T47D (cell line): ENCODE measurements at regions not wholly inside any gene's neighbourhood (a gene's known extent, or its start where the extent isn't known, plus 50 kb on each side); places are given as distances from the start of the nearest gene placed in this dataset.

Source experiments
- DNase-seq, 2 experiments: peaks; one replicate each; pipeline versions ENCODE4 v3.0.0 to v3.0.0-alpha.2; 2011 to 2012; ENCODE audit warnings: low read depth in 1 of 2, low spot score in 1 of 2
- JUND ChIP-seq: IDR thresholded peaks from 2 replicates; pipeline ENCODE4 v1.6.1; 2012; ENCODE audit warnings: low read depth
- in situ Hi-C: cut with HindIII; loops from 2 replicates; pipeline ENCODE4 v1.10.0; 2016; ENCODE audit warnings: low sequenced_read_pairs, low pct_unique_long_range_greater_than_20kb

GRCh38 chr20:39150501-39150900 lies 188.4 kb downstream of the DHX35 start:
- no peak for DNase-seq
- no peak for TF ChIP-seq JUND
- in situ Hi-C loops = no loop called here

DNA sequence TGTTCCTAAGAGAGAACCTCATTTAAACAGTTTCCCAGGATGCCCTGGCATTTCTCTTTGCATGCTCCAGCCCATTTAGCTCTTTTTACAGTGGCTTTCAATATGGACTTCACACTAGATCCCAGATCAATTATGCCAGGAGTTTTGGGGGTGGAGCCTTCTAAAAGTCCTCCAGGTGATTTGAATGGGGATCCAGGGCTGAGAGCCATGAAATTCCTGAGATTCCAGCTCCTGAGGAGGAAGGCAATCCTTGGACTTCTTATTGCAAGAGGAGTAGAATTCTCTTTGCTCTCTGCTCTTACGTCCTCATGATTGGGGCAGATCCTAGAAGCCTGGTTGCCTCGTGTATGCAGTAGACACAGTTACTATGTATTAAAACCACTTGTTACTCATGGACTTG lies 184.2 kb downstream of the DHX35 start:
- TF ChIP-seq JUND = no peak
- peak in 1 of 2 experiments; percentile 24 for DNase-seq
- in situ Hi-C loops = no loop called here

- in situ Hi-C loops = no loop called here
- no peak for TF ChIP-seq JUND
- no peak for DNase-seq
These were observed 183.8 kb downstream of the DHX35 start for GRCh38 chr20:39145921-39146320.

DNA sequence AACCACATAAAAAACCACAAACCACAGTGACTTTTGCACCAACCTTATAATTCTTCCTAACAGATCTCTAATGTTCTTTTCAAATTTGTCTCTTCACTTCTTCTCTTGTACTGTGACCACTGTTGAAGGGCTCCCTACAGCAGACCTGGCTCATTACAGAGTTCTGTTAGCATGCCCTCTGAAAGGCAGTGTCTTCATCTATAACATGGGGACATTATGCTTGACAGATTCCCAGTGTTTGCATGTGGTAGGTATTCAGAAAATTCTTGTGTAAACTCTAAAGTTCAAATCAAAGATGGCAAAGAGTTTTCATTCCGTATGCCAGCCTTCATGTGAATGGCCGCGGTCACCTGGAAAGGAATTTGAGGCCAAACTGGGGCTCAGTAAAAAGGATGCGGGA lies 182.6 kb downstream of the DHX35 start:
- DNase-seq = no peak
- no peak for TF ChIP-seq JUND
- in situ Hi-C loops = no loop called here

- in situ Hi-C loops = no loop called here
- no peak for TF ChIP-seq JUND
- no peak for DNase-seq
These were observed 180.4 kb downstream of the DHX35 start for GRCh38 chr20:39142407-39143096.

- DNase-seq = no peak
- in situ Hi-C loops = no loop called here
- TF ChIP-seq JUND = no peak
These were observed 175.2 kb downstream of the DHX35 start for GRCh38 chr20:39137299-39137698.

GRCh38 chr20:39136798-39137197 lies 174.7 kb downstream of the DHX35 start:
- no peak for TF ChIP-seq JUND

DNA sequence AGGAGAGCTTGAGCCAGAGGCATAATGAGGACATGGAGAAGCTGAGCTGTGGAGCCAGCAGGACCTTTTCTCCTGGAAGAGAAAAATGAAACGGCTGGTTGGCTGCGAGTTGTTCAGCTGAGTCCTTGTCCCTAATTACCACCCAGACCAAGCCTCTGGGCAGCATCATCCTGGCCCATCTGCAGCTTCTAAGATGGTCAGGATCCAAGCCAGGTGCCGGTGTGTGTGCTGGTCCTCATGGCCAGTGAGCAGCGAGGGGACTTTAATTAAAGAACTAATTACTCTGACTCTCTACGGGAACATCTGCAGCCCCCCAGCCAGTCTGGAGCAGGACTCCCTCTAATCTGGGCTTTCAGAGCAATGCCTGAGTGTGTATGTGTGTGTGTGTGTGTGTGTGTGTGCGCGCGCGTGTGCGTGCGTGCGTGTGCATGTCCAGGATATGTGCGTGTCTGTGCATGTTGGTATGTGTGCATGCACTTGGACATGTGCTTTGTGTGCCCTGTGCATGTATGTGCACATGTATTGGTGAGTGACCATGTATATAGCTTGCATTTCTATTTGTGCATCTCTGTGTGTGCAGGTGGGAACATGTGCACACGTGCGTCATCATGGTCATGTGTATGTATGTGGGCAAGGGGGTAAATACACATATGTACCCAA lies 173.9 kb downstream of the DHX35 start:
- in situ Hi-C loops = no loop called here
- DNase-seq = no peak
- TF ChIP-seq JUND = no peak

More at GRCh38 chr20:39136798-39137197, 174.7 kb downstream of the DHX35 start:
- no peak for DNase-seq
- in situ Hi-C loops = no loop called here

- DNase-seq = no peak
- in situ Hi-C loops = no loop called here
- TF ChIP-seq JUND = no peak
These were observed 171.1 kb downstream of the DHX35 start for GRCh38 chr20:39133201-39133600.

DNA sequence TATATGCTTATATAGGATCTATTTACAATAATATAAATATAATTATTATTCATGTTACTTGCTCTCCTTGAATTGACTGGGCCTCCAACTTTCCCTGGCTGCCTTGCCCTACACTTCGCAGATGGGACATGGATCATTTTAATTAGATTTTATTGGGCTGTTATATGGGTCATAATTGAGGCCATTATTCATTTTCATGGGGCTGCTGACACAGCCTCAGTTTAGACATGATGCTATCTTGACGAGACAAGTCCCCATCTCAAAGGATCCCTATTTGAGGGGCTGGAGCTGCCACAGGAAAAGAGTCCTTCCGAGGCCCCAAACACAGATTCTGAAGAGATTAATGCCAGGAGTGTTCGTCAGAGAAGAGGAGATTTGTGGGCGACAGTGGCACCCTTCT lies 170.4 kb downstream of the DHX35 start:
- TF ChIP-seq JUND = no peak
- in situ Hi-C loops = no loop called here
- DNase-seq = no peak

DNA sequence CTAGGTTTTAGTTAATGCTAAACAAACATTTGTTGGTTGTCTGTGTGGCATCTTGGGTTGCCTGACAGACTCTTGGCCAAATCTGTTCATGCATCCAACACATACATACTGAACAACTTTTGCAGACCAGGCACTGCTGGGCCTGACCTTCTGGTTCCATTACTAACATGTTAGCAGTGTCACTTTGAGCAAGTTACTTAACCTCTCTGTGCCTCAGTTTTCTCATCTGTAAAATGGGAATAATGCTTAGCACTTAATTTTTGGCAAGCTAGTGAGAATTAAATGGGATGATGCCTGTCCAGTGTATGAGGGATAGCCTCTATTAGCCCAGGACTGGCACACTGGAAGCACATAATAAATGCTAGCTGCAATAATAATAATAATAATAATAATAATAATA lies 169.9 kb downstream of the DHX35 start:
- in situ Hi-C loops = no loop called here
- DNase-seq = no peak
- no peak for TF ChIP-seq JUND

DNA sequence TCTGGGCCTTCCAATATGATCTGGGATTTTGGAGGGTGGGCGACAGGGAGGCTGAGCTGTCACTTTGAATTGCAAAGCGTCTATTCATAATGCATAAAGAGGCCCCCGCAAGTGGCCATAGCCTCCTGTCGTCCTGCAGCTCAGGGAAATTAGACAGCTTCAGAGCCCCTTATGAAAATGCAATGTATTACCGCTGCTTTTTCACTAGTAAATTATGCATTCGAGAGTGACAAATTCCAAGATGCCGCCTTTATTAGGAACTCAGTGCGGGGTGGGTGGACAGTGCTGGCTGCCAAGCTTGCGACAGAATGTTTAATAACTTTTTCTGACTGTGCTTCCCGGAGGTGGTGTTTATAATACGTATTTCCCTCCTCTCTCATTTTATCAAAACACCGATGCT lies 168.5 kb downstream of the DHX35 start:
- no peak for DNase-seq
- in situ Hi-C loops = no loop called here
- no peak for TF ChIP-seq JUND

GRCh38 chr20:39129523-39129922 lies 167.4 kb downstream of the DHX35 start:
- in situ Hi-C loops = no loop called here
- TF ChIP-seq JUND = no peak
- DNase-seq = no peak

DNA sequence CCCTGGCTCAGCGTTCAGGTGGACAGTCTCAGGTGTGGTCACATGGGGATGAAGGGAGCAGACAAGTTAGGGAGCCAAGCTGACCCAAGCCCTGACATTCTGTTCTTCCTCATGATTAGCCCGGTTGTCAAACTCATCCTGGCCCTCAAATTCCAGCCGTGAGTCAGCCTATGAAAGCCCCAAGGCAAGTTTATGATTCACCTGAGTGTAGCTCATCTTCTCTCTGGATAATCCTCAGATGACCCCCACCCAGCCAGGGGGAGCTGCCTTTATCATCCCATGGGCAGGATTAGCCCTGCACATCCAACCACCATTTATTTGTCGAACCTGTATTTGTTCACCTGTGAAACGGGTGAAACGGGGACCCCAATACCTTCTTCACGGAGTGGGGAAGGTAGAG lies 161.9 kb downstream of the DHX35 start:
- TF ChIP-seq JUND = no peak
- DNase-seq = no peak
- in situ Hi-C loops = no loop called here
